Omental fat pad (tissue), 3 donors: ENCODE measurements at regions not wholly inside any gene's neighbourhood (a gene's known extent, or its start where the extent isn't known, plus 50 kb on each side); places are given as distances from the start of the nearest gene placed in this dataset.
"Not testable (repeated sequence)": the region's sequence is repeated elsewhere in the genome, so short reads cannot be mapped to it uniquely, and the experiment has no call there.

ENCODE experiments used
- ATAC-seq: fragments of 150-250 bp; one replicate; pipeline ENCODE4 v1.9.1; 2016; ENCODE audit warnings: mild to moderate bottlenecking, moderate library complexity; ENCODE audit not compliant: low FRiP score
- DNase-seq: peaks from one replicate; pipeline ENCODE4 v3.0.0-alpha.2; 2019; ENCODE audit warnings: low spot score
- CTCF ChIP-seq, 3 donors: fragments of 450-650 bp; IDR thresholded peaks; one replicate each; pipeline ENCODE4 v1.5.1; 2016 to 2017; ENCODE audit warnings: antibody characterized with exemption in 3 of 3, mild to moderate bottlenecking in 3 of 3, moderate library complexity in 2 of 3

GRCh38 chr7:65509368-65510186, 135.9 kb downstream of the ZNF92 start:
- TF ChIP-seq CTCF (IDR thresholded peaks at IDR 0.05) = no peak
- ATAC-seq (no peak), DNase-seq (no peak)

GRCh38 chr7:65510187-65510538, 136.5 kb downstream of the ZNF92 start:
- DNase-seq, ATAC-seq: not testable (repeated sequence)

- DNase-seq, ATAC-seq: not testable (repeated sequence)
Measured at GRCh38 chr7:65519751-65520150, 146.1 kb downstream of the ZNF92 start.

GRCh38 chr7:65545465-65546161, 172.0 kb downstream of the ZNF92 start:
- not testable (repeated sequence) for DNase-seq
- ATAC-seq = peak; percentile 44

GRCh38 chr7:65549589-65550443, 176.2 kb downstream of the ZNF92 start:
- not testable (repeated sequence) for ATAC-seq, DNase-seq

GRCh38 chr7:65550444-65550809, 176.8 kb downstream of the ZNF92 start:
- DNase-seq, ATAC-seq: not testable (repeated sequence)

- not testable (repeated sequence) for ATAC-seq
Measured at GRCh38 chr7:65551042-65551441, 177.4 kb downstream of the ZNF92 start.

GRCh38 chr7:65554553-65555476, 181.2 kb downstream of the ZNF92 start:
- DNase-seq, ATAC-seq: not testable (repeated sequence)

More at GRCh38 chr7:65551042-65551441, 177.4 kb downstream of the ZNF92 start:
- not testable (repeated sequence) for DNase-seq

GRCh38 chr7:65558584-65558983, 184.9 kb downstream of the ZNF92 start:
- not testable (repeated sequence) for DNase-seq, ATAC-seq

GRCh38 chr7:65561786-65562372, 188.2 kb downstream of the ZNF92 start:
- not testable (repeated sequence) for DNase-seq, ATAC-seq

GRCh38 chr7:65562522-65562921, 188.9 kb downstream of the ZNF92 start:
- ATAC-seq, DNase-seq: not testable (repeated sequence)

GRCh38 chr7:65563333-65563732, 189.7 kb downstream of the ZNF92 start:
- ATAC-seq, DNase-seq: not testable (repeated sequence)

- ATAC-seq, DNase-seq: not testable (repeated sequence)
Measured at GRCh38 chr7:65568226-65568625, 194.6 kb downstream of the ZNF92 start.

- ATAC-seq, DNase-seq: not testable (repeated sequence)
Measured at GRCh38 chr7:65570990-65571389, 197.3 kb downstream of the ZNF92 start.

- not testable (repeated sequence) for DNase-seq, ATAC-seq
Measured at GRCh38 chr7:65572581-65572980, 198.9 kb downstream of the ZNF92 start.

GRCh38 chr7:65576370-65576769, 202.7 kb downstream of the ZNF92 start:
- not testable (repeated sequence) for DNase-seq, ATAC-seq
